SK-N-SH treated with all-trans-retinoic acid at 6 μM for 48 hours (cell line): ENCODE measurements at regions not wholly inside any gene's neighbourhood (a gene's known extent, or its start where the extent isn't known, plus 50 kb on each side); places are given as distances from the start of the nearest gene placed in this dataset.

ENCODE experiments used
- ARNTL ChIP-seq: fragments of 450-650 bp; formaldehyde crosslinking; IDR thresholded peaks from 2 replicates; pipeline ENCODE4 v1.5.0; 2020; ENCODE audit warnings: low read depth, mild to moderate bottlenecking, moderate library complexity, borderline replicate concordance
- BACH2 ChIP-seq: fragments of 250-450 bp; sonication (Bioruptor Pico); IDR thresholded peaks from 2 replicates; pipeline ENCODE4 v1.9.0; 2021; ENCODE audit warnings: mild to moderate bottlenecking, borderline replicate concordance
- CREB5 ChIP-seq: fragments of 250-450 bp; sonication (Bioruptor Pico); IDR thresholded peaks from 2 replicates; pipeline ENCODE4 v1.5.1; 2020; ENCODE audit warnings: low read depth, mild to moderate bottlenecking, moderate library complexity
- CSDC2 ChIP-seq: fragments of 250-450 bp; sonication (Bioruptor Pico); IDR thresholded peaks from 2 replicates; pipeline ENCODE4 v1.5.0; 2020; ENCODE audit warnings: mild to moderate bottlenecking, moderate library complexity
- ESRRG ChIP-seq: fragments of 250-450 bp; sonication (Bioruptor Pico); IDR thresholded peaks from 2 replicates; pipeline ENCODE4 v1.6.1; 2021; ENCODE audit warnings: mild to moderate bottlenecking
- ISL1 ChIP-seq: fragments of 250-450 bp; sonication (Bioruptor Pico); IDR thresholded peaks from 2 replicates; pipeline ENCODE4 v2.1.2; 2022; ENCODE audit warnings: mild to moderate bottlenecking, moderate library complexity
- PATZ1 ChIP-seq: fragments of 250-450 bp; sonication (Bioruptor Pico); IDR thresholded peaks from 2 replicates; pipeline ENCODE4 v1.8.0; 2020; ENCODE audit warnings: mild to moderate bottlenecking, moderate library complexity, borderline replicate concordance
- POU6F1 ChIP-seq: fragments of 250-450 bp; sonication (Bioruptor Pico); IDR thresholded peaks from 2 replicates; pipeline ENCODE4 v1.8.0; 2021; ENCODE audit warnings: low read depth, mild to moderate bottlenecking, moderate library complexity, borderline replicate concordance
- RARB ChIP-seq: fragments of 250-450 bp; sonication (Bioruptor Pico); IDR thresholded peaks from 2 replicates; pipeline ENCODE4 v1.8.0; 2021; ENCODE audit warnings: mild to moderate bottlenecking, moderate library complexity
- TCF4 ChIP-seq: fragments of 250-450 bp; sonication (Bioruptor Pico); IDR thresholded peaks from 2 replicates; pipeline ENCODE4 v1.8.0; 2021; ENCODE audit warnings: mild to moderate bottlenecking, moderate library complexity, borderline replicate concordance
- ZFP30 ChIP-seq: fragments of 450-650 bp; formaldehyde crosslinking; IDR thresholded peaks from 2 replicates; pipeline ENCODE4 v1.5.0; 2022; ENCODE audit warnings: mild to moderate bottlenecking, moderate library complexity
- ZNF8 ChIP-seq: fragments of 450-650 bp; formaldehyde crosslinking; IDR thresholded peaks from 2 replicates; pipeline ENCODE4 v1.5.0; 2020; ENCODE audit warnings: mild to moderate bottlenecking, moderate library complexity

GRCh38 chr15:31513178-31513577 lies 186.5 kb downstream of the KLF13 start:
- TF ChIP-seq ZFP30 (CRISPR knock-in tag) (no peak), POU6F1 (CRISPR knock-in tag) (no peak), BACH2 (CRISPR knock-in tag) (no peak), RARB (no peak), PATZ1 (CRISPR knock-in tag) (no peak), CREB5 (no peak), CSDC2 (CRISPR knock-in tag) (no peak), ARNTL (CRISPR knock-in tag) (no peak), ESRRG (no peak), ISL1 (CRISPR knock-in tag) (no peak), TCF4 (CRISPR knock-in tag) (no peak), ZNF8 (CRISPR knock-in tag) (no peak)
